ENCODE measurements at regions not wholly inside any gene's neighbourhood (a gene's known extent, or its start where the extent isn't known, plus 50 kb on each side); places are given as distances from the start of the nearest gene placed in this dataset.
A peak's percentile ranks its signal among the peaks of the same experiment; 100 is the strongest.

GRCh38 chr19:30221176-30221575 is 151.0 kb upstream of the ZNF536 start:
- no peak overlapping the region for H3K27ac Mint-ChIP-seq
- no peaks in the 10 kb centered on the region for H3K9me3 Mint-ChIP-seq
- no peak for DNase-seq
- ChIA-PET POLR2A (no interaction called here), CTCF (interaction anchor here (0.7 to 1.4 kb wide), 2 partner anchors 11 to 445 kb away, joined by 3 to 4 read pairs; no protein-coding TSS in a partner anchor)
- peaks cover 10% of the 10 kb centered on the region for H3K4me1 Mint-ChIP-seq (ENCODE audit: low read depth)
- no peak for TF ChIP-seq CTCF (IDR thresholded peaks at IDR 0.05)
- peaks cover 2% of the 10 kb centered on the region for H3K36me3 Mint-ChIP-seq (ENCODE audit: low read depth)
- H3K4me3 Mint-ChIP-seq = no peak overlapping the region
- peaks cover 40% of the 10 kb centered on the region for H3K27me3 Mint-ChIP-seq
- intact Hi-C loops (cut with micrococcal nuclease) = loop anchor here (10.0 kb wide), 1 partner anchor 434 kb away; no protein-coding TSS in a partner anchor
- ATAC-seq = no peak

- H3K27me3 Mint-ChIP-seq = peaks cover 52% of the 10 kb centered on the region
- TF ChIP-seq CTCF (IDR thresholded peaks at IDR 0.05) = peak; percentile 79
- no peak overlapping the region for H3K4me3 Mint-ChIP-seq
- peak; percentile 29 for DNase-seq
- H3K9me3 Mint-ChIP-seq = no peaks in the 10 kb centered on the region
- ATAC-seq = peak; percentile 62
- H3K27ac Mint-ChIP-seq = no peak overlapping the region
- intact Hi-C loops (cut with micrococcal nuclease) = loop anchor here (10.0 kb wide), 1 partner anchor 432 kb away; no protein-coding TSS in a partner anchor
- H3K36me3 Mint-ChIP-seq (ENCODE audit: low read depth) = peaks cover 2% of the 10 kb centered on the region
- peaks cover 18% of the 10 kb centered on the region for H3K4me1 Mint-ChIP-seq (ENCODE audit: low read depth)
- ChIA-PET CTCF (interaction anchor here (0.7 to 1.4 kb wide), 2 partner anchors 10 to 16 kb away, joined by 3 to 4 read pairs; no protein-coding TSS in a partner anchor), POLR2A (no interaction called here)
These were observed 149.7 kb upstream of the ZNF536 start for GRCh38 chr19:30222428-30222873.

- ChIA-PET CTCF (interaction anchor here (1.0 kb wide), 1 partner anchor 9 kb away, joined by 3 read pairs; no protein-coding TSS in a partner anchor), POLR2A (no interaction called here)
- ATAC-seq (no peak), DNase-seq (no peak)
- peaks cover 55% of the 10 kb centered on the region for H3K27me3 Mint-ChIP-seq
- intact Hi-C loops (cut with micrococcal nuclease) = loop anchor here (10.0 kb wide), 1 partner anchor 432 kb away; no protein-coding TSS in a partner anchor
- no peak overlapping the region for H3K27ac Mint-ChIP-seq
- TF ChIP-seq CTCF (IDR thresholded peaks at IDR 0.05) = no peak
- no peaks in the 10 kb centered on the region for H3K9me3 Mint-ChIP-seq
- H3K36me3 Mint-ChIP-seq (ENCODE audit: low read depth) = peaks cover 2% of the 10 kb centered on the region
- peaks cover 18% of the 10 kb centered on the region for H3K4me1 Mint-ChIP-seq (ENCODE audit: low read depth)
- no peak overlapping the region for H3K4me3 Mint-ChIP-seq
These were observed 149.0 kb upstream of the ZNF536 start for GRCh38 chr19:30222992-30223865.

- ATAC-seq (no peak), DNase-seq (no peak)
- ChIA-PET POLR2A (no interaction called here), CTCF (interaction anchor here (1.0 kb wide), 1 partner anchor 9 kb away, joined by 3 read pairs; no protein-coding TSS in a partner anchor)
- intact Hi-C loops (cut with micrococcal nuclease) = loop anchor here (10.0 kb wide), 1 partner anchor 431 kb away; no protein-coding TSS in a partner anchor
- H3K36me3 Mint-ChIP-seq (ENCODE audit: low read depth) = peaks cover 2% of the 10 kb centered on the region
- H3K9me3 Mint-ChIP-seq = no peaks in the 10 kb centered on the region
- no peak overlapping the region for H3K4me3 Mint-ChIP-seq
- H3K27me3 Mint-ChIP-seq = peaks cover 60% of the 10 kb centered on the region
- TF ChIP-seq CTCF (IDR thresholded peaks at IDR 0.05) = no peak
- peaks cover 20% of the 10 kb centered on the region for H3K4me1 Mint-ChIP-seq (ENCODE audit: low read depth)
- no peak overlapping the region for H3K27ac Mint-ChIP-seq
These were observed 148.1 kb upstream of the ZNF536 start for GRCh38 chr19:30223866-30224688.
